ENCODE measurements at regions not wholly inside any gene's neighbourhood (a gene's known extent, or its start where the extent isn't known, plus 50 kb on each side); places are given as distances from the start of the nearest gene placed in this dataset.

DNA sequence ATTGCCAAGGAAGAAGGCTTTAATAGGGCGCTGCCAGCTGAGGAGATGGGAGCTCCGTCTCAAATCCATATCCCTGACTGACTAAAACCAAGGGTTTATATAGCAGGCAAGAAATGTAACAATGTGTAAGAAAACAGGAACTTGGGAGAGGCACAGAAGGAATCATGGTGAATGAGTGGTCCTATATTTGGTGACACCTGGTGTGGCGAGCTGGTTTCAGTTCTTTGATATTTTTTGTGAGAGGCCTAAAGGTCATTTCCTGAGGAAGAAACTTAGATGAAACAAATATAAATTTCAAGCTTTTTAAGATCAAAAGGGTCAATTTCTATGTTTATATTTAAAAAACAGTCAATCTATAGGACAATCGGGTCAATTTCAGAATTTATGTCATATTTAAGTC lies 826.3 kb downstream of the SLITRK6 start:
- TF ChIP-seq, protein P1, sequence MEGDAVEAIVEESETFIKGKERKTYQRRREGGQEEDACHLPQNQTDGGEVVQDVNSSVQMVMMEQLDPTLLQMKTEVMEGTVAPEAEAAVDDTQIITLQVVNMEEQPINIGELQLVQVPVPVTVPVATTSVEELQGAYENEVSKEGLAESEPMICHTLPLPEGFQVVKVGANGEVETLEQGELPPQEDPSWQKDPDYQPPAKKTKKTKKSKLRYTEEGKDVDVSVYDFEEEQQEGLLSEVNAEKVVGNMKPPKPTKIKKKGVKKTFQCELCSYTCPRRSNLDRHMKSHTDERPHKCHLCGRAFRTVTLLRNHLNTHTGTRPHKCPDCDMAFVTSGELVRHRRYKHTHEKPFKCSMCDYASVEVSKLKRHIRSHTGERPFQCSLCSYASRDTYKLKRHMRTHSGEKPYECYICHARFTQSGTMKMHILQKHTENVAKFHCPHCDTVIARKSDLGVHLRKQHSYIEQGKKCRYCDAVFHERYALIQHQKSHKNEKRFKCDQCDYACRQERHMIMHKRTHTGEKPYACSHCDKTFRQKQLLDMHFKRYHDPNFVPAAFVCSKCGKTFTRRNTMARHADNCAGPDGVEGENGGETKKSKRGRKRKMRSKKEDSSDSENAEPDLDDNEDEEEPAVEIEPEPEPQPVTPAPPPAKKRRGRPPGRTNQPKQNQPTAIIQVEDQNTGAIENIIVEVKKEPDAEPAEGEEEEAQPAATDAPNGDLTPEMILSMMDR (IDR thresholded peaks at IDR 0.05) = no peak
- TF ChIP-seq POLR2A (IDR thresholded peaks at IDR 0.05) (no peak), EP300 (IDR thresholded peaks at IDR 0.05) (no peak)

All from tibial nerve (tissue), 4 donors.